HepG2 (cell line): ENCODE measurements at regions not wholly inside any gene's neighbourhood (a gene's known extent, or its start where the extent isn't known, plus 50 kb on each side); places are given as distances from the start of the nearest gene placed in this dataset.
A peak's percentile ranks its signal among the peaks of the same experiment; 100 is the strongest.

Experiments used
- ATAC-seq: fragments of 200-7000 bp; cut with Tn5 transposase; 3 replicates; pipeline ENCODE4 v1.9.1; 2020; ENCODE audit warnings: mild to moderate bottlenecking, moderate library complexity
- BruUV-seq: library from RNA; stranded (reverse); fragments of 400-500 nt; replicated peaks from 2 replicates; lab custom pipeline; 2021; lab: Mats Ljungman, UMichigan
- CTCF ChIA-PET: fragments of 300-600 bp; formaldehyde crosslinking; extraction: SDS; loops from one replicate; lab custom pipeline; 2021; ENCODE audit warnings: low total read pairs, inconsistent platforms, low intra/inter-chr PET ratio; lab: Yijun Ruan, JAX
- POLR2A ChIA-PET: fragments of 350-600 bp; sonication (Branson Sonifier 250); formaldehyde crosslinking; loops from one replicate; lab custom pipeline; 2020; ENCODE audit warnings: antibody characterized with exemption, inconsistent platforms; lab: Yijun Ruan, JAX
- DNase-seq: peaks from one replicate; pipeline ENCODE4 v3.0.0-alpha.2; 2015; ENCODE audit warnings: low spot score
- FAIRE-seq: peaks from 3 replicates; lab custom pipeline; 2011; peaks lifted over from hg19 to GRCh38; lab: Jason Lieb, UNC
- H2AFZ ChIP-seq: one replicate; pipeline ENCODE4 v1.6.1; 2011; ENCODE audit warnings: low read length, inconsistent platforms
- H3K27ac ChIP-seq: fragments of 300-600 bp; 3 replicates; pipeline ENCODE4 v1.8.0; 2011; ENCODE audit warnings: mixed run types, mild to moderate bottlenecking, mixed read lengths, low read length, inconsistent platforms; ENCODE audit not compliant: insufficient read depth; ENCODE audit errors: extremely low read length
- H3K27me3 ChIP-seq, 2 experiments: fragments of 200-600 bp in 1 of 2; 2 replicates in 1 of 2; 3 replicates in 1 of 2; pipeline versions ENCODE4 v1.6.0 to v1.8.0; 2011; ENCODE audit warnings: low read length in 2 of 2, mild to moderate bottlenecking in 2 of 2, moderate library complexity in 2 of 2, inconsistent platforms in 1 of 2; ENCODE audit not compliant: insufficient read depth in 2 of 2, control insufficient read depth in 1 of 2
- H3K36me3 ChIP-seq, 2 experiments: fragments of 200-600 bp in 1 of 2; replicated peaks in 1 of 2; 2 replicates in 1 of 2; 3 replicates in 1 of 2; pipeline versions ENCODE4 v1.5.1 to v1.8.0; 2011; ENCODE audit warnings: low read length in 2 of 2, inconsistent platforms in 1 of 2; ENCODE audit not compliant: insufficient read depth in 2 of 2, control insufficient read depth in 1 of 2
- H3K4me1 ChIP-seq: 2 replicates; pipeline ENCODE4 v1.5.1; 2012; ENCODE audit warnings: low read length, inconsistent platforms; ENCODE audit not compliant: insufficient read depth
- H3K4me2 ChIP-seq: 2 replicates; pipeline ENCODE4 v1.6.0; 2011; ENCODE audit warnings: low read depth, low read length, inconsistent platforms
- H3K4me3 ChIP-seq, 3 experiments: fragments of 200-600 bp in 1 of 3; sonication (generic), shearing (Covaris generic) in 1 of 3; replicated peaks in 1 of 3; 2 replicates each; pipeline ENCODE4 v1.5.1; 2011 to 2016; ENCODE audit warnings: low read length in 3 of 3, inconsistent platforms in 2 of 3, low read depth in 2 of 3, mild to moderate bottlenecking in 2 of 3, control low read depth in 1 of 3, mixed read lengths in 1 of 3; ENCODE audit not compliant: insufficient read depth in 1 of 3
- H3K79me2 ChIP-seq: one replicate; pipeline ENCODE4 v1.6.1; 2011; ENCODE audit warnings: low read length, inconsistent platforms; ENCODE audit not compliant: insufficient read depth
- H3K9ac ChIP-seq: 2 replicates; pipeline ENCODE4 v1.6.0; 2011; ENCODE audit warnings: mild to moderate bottlenecking, low read depth, low read length, inconsistent platforms; ENCODE audit not compliant: insufficient read depth
- H3K9me3 ChIP-seq: 2 replicates; pipeline ENCODE4 v1.5.1; 2012; ENCODE audit warnings: mild to moderate bottlenecking, low read length
- H4K20me1 ChIP-seq: 2 replicates; pipeline ENCODE4 v1.6.0; 2011; ENCODE audit warnings: inconsistent platforms, mild to moderate bottlenecking, low read length, moderate library complexity; ENCODE audit not compliant: insufficient read depth
- GLMP ChIP-seq: sonication (generic); formaldehyde crosslinking; IDR thresholded peaks from 2 replicates; pipeline ENCODE4 v1.9.0; 2021; ENCODE audit warnings: missing genetic modification reagents, mild to moderate bottlenecking, borderline replicate concordance
- HNF4G ChIP-seq, 2 experiments: sonication (generic) in 1 of 2; formaldehyde crosslinking in 1 of 2; IDR thresholded peaks; 2 replicates each; pipeline versions ENCODE4 v1.4.0 to v1.6.1; 2011 to 2020; ENCODE audit warnings: borderline replicate concordance in 2 of 2, low read depth in 2 of 2, mild to moderate bottlenecking in 2 of 2, low read length in 1 of 2, missing genetic modification reagents in 1 of 2, moderate library complexity in 1 of 2
- MLXIP ChIP-seq: sonication (generic); formaldehyde crosslinking; IDR thresholded peaks from 2 replicates; pipeline ENCODE4 v1.9.0; 2021; ENCODE audit warnings: missing genetic modification reagents, borderline replicate concordance
- RELA ChIP-seq: sonication (generic); formaldehyde crosslinking; IDR thresholded peaks from 2 replicates; pipeline ENCODE4 v1.4.0; 2020; ENCODE audit warnings: missing genetic modification reagents
- SOX13 ChIP-seq, 3 experiments: fragments of 450-650 bp in 1 of 3; sonication (generic) in 1 of 3; formaldehyde crosslinking in 1 of 3; IDR thresholded peaks in 2 of 3; conservative IDR thresholded peaks in 1 of 3; 2 replicates each; pipeline versions ENCODE4 v1.5.0 to v1.6.1; 2016 to 2020; ENCODE audit warnings: antibody characterized with exemption in 1 of 3, mild to moderate bottlenecking in 1 of 3, missing compliant biosample characterization in 1 of 3, missing genetic modification reagents in 1 of 3, moderate library complexity in 1 of 3
- TARDBP ChIP-seq: sonication (generic); formaldehyde crosslinking; IDR thresholded peaks from 2 replicates; pipeline ENCODE4 v1.8.0; 2022; ENCODE audit warnings: mild to moderate bottlenecking, missing genetic modification reagents
- TFAP4 ChIP-seq: sonication (generic); IDR thresholded peaks from 2 replicates; pipeline ENCODE4 v1.6.1; 2016; ENCODE audit warnings: low read depth, borderline replicate concordance
- ZNF317 ChIP-seq: sonication (generic); formaldehyde crosslinking; IDR thresholded peaks from 2 replicates; pipeline ENCODE4 v1.5.0; 2020; ENCODE audit warnings: mild to moderate bottlenecking, missing genetic modification reagents
- ZNF543 ChIP-seq: sonication (generic); formaldehyde crosslinking; IDR thresholded peaks from 2 replicates; pipeline ENCODE4 v1.4.0; 2020; ENCODE audit warnings: mild to moderate bottlenecking, missing genetic modification reagents
- ZNF629 ChIP-seq: sonication (generic); formaldehyde crosslinking; conservative IDR thresholded peaks from 2 replicates; pipeline ENCODE4 v1.5.0; 2020; ENCODE audit warnings: missing genetic modification reagents
- WGBS: methylation state at CpG from one replicate; pipeline ENCODE4 v1.1.6; 2017; ENCODE audit warnings: low lambda C conversion rate; 5-methylcytosine and 5-hydroxymethylcytosine counted together
- in situ Hi-C: cut with HindIII; loops from 2 replicates; pipeline ENCODE4 v1.10.0; 2017; ENCODE audit warnings: low pct_unique_long_range_greater_than_20kb; ENCODE audit not compliant: extremely low pct_ligation_motif_present
- intact Hi-C: fragments of 100-400 bp; cut with micrococcal nuclease; formaldehyde crosslinking; loops from one replicate; pipeline ENCODE4 v1.10.0; 2022; ENCODE audit not compliant: unreplicated experiment

GRCh38 chr5:93044859-93045666 is 536.0 kb downstream of the NR2F1-AS1 start:
- ChIA-PET CTCF (no interaction called here), POLR2A (no interaction called here)
- Histone ChIP-seq H3K27ac (no peak overlapping the region), H3K9ac (no peak overlapping the region)
- WGBS: 97% methylated on average over 1 of the region's 1 CpG
- intact Hi-C loops: no loop called here
- no peak for DNase-seq
- no peak for ATAC-seq
- TF ChIP-seq SOX13 (IDR thresholded peaks at IDR 0.05) (no peak), SOX13 (CRISPR knock-in tag; conservative IDR thresholded peaks at IDR 0.05 in 1 of 2, IDR thresholded peaks at IDR 0.05 in 1 of 2) (no peak), HNF4G (IDR thresholded peaks at IDR 0.05; ENCODE audit: borderline replicate concordance, low read depth, low read length) (no peak), HNF4G (CRISPR knock-in tag; IDR thresholded peaks at IDR 0.05; ENCODE audit: borderline replicate concordance, low read depth) (no peak), MLXIP (no peak), ZNF317 (no peak), ZNF629 (CRISPR knock-in tag) (no peak), RELA (CRISPR knock-in tag) (no peak), TARDBP (CRISPR knock-in tag) (no peak), GLMP (CRISPR knock-in tag) (no peak), ZNF543 (CRISPR knock-in tag) (no peak), TFAP4 (no peak)
- TF ChIP-seq, all 625 proteins: peak for 0
- no peaks in the 10 kb centered on the region for H3K79me2 ChIP-seq
- no peak for FAIRE-seq
- no peaks in the 10 kb centered on the region for H3K9me3 ChIP-seq
- no peak overlapping the region for H3K4me2 ChIP-seq
- peak overlapping the region; percentile 72 for H2AFZ ChIP-seq
- BruUV-seq: no TSS peak
- H3K27me3 ChIP-seq: no peaks in the 10 kb centered on the region
- no peaks in the 10 kb centered on the region for H3K36me3 ChIP-seq
- no peaks in the 10 kb centered on the region for H4K20me1 ChIP-seq
- in situ Hi-C loops: no loop called here
- no peak overlapping the region for H3K4me3 ChIP-seq
- peaks cover under 1% of the 10 kb centered on the region; the same call in 1 of the 2 replicates for H3K4me1 ChIP-seq
